HEK293T (cell line): ENCODE measurements at regions not wholly inside any gene's neighbourhood (a gene's known extent, or its start where the extent isn't known, plus 50 kb on each side); places are given as distances from the start of the nearest gene placed in this dataset.

ENCODE experiments used
- CTCF ChIA-PET: fragments of 350-600 bp; formaldehyde crosslinking; extraction: SDS; loops from one replicate; lab custom pipeline; 2021; ENCODE audit warnings: antibody characterized with exemption, inconsistent platforms; lab: Yijun Ruan, JAX
- POLR2A ChIA-PET: fragments of 350-600 bp; formaldehyde crosslinking; extraction: SDS; loops from one replicate; lab custom pipeline; 2020; ENCODE audit warnings: antibody characterized with exemption, inconsistent platforms; lab: Yijun Ruan, JAX
- DNase-seq: peaks from one replicate; pipeline ENCODE4 v3.0.0; 2012; ENCODE audit warnings: mixed read lengths; ENCODE audit errors: extremely low spot score
- ARNT ChIP-seq: fragments of 450-650 bp; IDR thresholded peaks from 2 replicates; pipeline ENCODE4 v1.6.1; 2017; ENCODE audit warnings: mild to moderate bottlenecking
- BHLHE40 ChIP-seq: fragments of 450-650 bp; IDR thresholded peaks from 2 replicates; pipeline ENCODE4 v1.6.1; 2016; ENCODE audit warnings: mild to moderate bottlenecking, moderate library complexity, borderline replicate concordance
- CTBP1 ChIP-seq: fragments of 450-650 bp; IDR thresholded peaks from 2 replicates; pipeline ENCODE4 v1.6.1; 2016; ENCODE audit warnings: borderline replicate concordance
- ELF4 ChIP-seq: fragments of 450-650 bp; IDR thresholded peaks from 2 replicates; pipeline ENCODE4 v1.6.1; 2017; ENCODE audit warnings: antibody characterized with exemption
- FOXA1 ChIP-seq: fragments of 450-650 bp; IDR thresholded peaks from 2 replicates; pipeline ENCODE4 v1.6.1; 2016; ENCODE audit warnings: mild to moderate bottlenecking
- FOXK2 ChIP-seq: fragments of 450-650 bp; IDR thresholded peaks from 2 replicates; pipeline ENCODE4 v1.6.1; 2016; ENCODE audit warnings: mild to moderate bottlenecking
- FOXM1 ChIP-seq: fragments of 450-650 bp; IDR thresholded peaks from 2 replicates; pipeline ENCODE4 v1.6.1; 2017; ENCODE audit warnings: mild to moderate bottlenecking, borderline replicate concordance
- HDGF ChIP-seq: fragments of 450-650 bp; IDR thresholded peaks from 2 replicates; pipeline ENCODE4 v1.6.1; 2017; ENCODE audit warnings: antibody characterized with exemption, borderline replicate concordance
- L3MBTL2 ChIP-seq: fragments of 450-650 bp; conservative IDR thresholded peaks from 2 replicates; pipeline ENCODE4 v1.6.1; 2016; ENCODE audit warnings: mild to moderate bottlenecking
- LEF1 ChIP-seq: fragments of 450-650 bp; IDR thresholded peaks from 2 replicates; pipeline ENCODE4 v1.6.1; 2017; ENCODE audit warnings: mild to moderate bottlenecking, borderline replicate concordance
- NFRKB ChIP-seq: fragments of 450-650 bp; IDR thresholded peaks from 2 replicates; pipeline ENCODE4 v1.6.1; 2016; ENCODE audit warnings: mild to moderate bottlenecking, moderate library complexity
- SP1 ChIP-seq: fragments of 450-650 bp; IDR thresholded peaks from 2 replicates; pipeline ENCODE4 v1.6.1; 2017
- SUZ12 ChIP-seq: fragments of 450-650 bp; IDR thresholded peaks from 2 replicates; pipeline ENCODE4 v1.6.1; 2016; ENCODE audit warnings: mild to moderate bottlenecking
- TARDBP ChIP-seq: fragments of 450-650 bp; IDR thresholded peaks from 2 replicates; pipeline ENCODE4 v1.6.1; 2016
- ZNF384 ChIP-seq: fragments of 450-650 bp; IDR thresholded peaks from 2 replicates; pipeline ENCODE4 v1.6.1; 2016
- TF ChIP-seq, protein P1 (sequence below): fragments of 450-650 bp; IDR thresholded peaks from 2 replicates; pipeline ENCODE4 v1.6.1; 2016

DNA sequence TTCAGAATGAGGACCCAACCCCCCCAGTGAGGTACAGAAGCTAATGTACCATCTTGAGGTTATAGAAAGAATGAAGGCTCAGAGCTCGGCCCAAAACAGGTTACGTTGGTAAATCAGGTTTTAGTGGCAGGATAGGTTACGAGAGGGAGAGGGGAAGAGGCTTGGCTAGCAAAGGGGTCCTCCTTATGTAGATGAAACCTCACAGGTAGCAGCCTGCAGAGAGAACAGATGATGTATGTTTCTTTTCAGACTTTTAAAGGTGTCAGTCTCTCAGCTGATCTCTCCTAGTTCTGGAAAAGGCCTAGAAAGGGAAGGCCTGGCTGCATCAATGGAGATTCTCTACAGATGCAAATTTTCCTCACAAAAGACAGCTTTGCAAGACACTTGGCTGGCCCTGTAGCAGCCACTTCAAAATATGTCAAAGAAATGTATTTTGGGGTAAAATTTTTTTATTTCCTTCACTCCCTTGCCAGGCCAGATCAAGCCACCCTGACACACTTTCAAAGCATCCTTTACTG, 71.7 kb upstream of the CPSF6 start:
- ChIA-PET POLR2A (no interaction called here), CTCF (interaction anchor here (1.3 kb wide), 1 partner anchor 12 kb away, joined by 5 read pairs; no protein-coding TSS in a partner anchor)
- no peak for DNase-seq
- TF ChIP-seq, protein P1, sequence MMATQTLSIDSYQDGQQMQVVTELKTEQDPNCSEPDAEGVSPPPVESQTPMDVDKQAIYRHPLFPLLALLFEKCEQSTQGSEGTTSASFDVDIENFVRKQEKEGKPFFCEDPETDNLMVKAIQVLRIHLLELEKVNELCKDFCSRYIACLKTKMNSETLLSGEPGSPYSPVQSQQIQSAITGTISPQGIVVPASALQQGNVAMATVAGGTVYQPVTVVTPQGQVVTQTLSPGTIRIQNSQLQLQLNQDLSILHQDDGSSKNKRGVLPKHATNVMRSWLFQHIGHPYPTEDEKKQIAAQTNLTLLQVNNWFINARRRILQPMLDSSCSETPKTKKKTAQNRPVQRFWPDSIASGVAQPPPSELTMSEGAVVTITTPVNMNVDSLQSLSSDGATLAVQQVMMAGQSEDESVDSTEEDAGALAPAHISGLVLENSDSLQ = no peak
- TF ChIP-seq CTBP1 (no peak), NFRKB (no peak), FOXA1 (no peak), FOXK2 (no peak), HDGF (no peak), LEF1 (no peak), TARDBP (no peak), BHLHE40 (no peak), SP1 (no peak), L3MBTL2 (no peak), ELF4 (no peak), ZNF384 (no peak), ARNT (no peak), SUZ12 (no peak)

DNA sequence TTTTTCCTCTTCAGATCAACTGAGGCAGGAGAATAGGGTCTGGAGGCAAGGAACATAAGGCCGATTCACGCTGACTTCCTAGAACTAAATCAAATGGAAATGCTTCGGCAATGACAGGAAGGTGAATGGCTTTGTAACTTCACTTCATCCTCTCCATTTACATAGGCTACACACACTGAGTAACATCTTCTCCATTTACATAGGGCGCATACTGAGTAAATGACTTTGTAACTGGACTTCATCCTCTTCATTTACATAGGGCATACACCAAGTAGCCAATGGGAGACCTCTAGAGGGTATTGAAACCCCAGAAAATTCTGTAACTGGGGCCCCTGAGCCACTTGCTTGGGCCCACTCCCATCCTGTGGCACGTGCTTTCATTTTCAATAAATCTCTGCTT, 71.0 kb upstream of the CPSF6 start:
- TF ChIP-seq, protein P1 = no peak
- TF ChIP-seq L3MBTL2 (no peak), SUZ12 (no peak), FOXK2 (no peak), TARDBP (no peak), CTBP1 (no peak), ARNT (no peak), ELF4 (no peak), FOXM1 (no peak), FOXA1 (no peak), BHLHE40 (no peak), LEF1 (no peak), HDGF (no peak), NFRKB (no peak), SP1 (no peak), ZNF384 (no peak)
- CTCF ChIA-PET = interaction anchor here (1.3 kb wide), 1 partner anchor 13 kb away, joined by 5 read pairs; no protein-coding TSS in a partner anchor
- POLR2A ChIA-PET = no interaction called here
- DNase-seq = no peak

DNA sequence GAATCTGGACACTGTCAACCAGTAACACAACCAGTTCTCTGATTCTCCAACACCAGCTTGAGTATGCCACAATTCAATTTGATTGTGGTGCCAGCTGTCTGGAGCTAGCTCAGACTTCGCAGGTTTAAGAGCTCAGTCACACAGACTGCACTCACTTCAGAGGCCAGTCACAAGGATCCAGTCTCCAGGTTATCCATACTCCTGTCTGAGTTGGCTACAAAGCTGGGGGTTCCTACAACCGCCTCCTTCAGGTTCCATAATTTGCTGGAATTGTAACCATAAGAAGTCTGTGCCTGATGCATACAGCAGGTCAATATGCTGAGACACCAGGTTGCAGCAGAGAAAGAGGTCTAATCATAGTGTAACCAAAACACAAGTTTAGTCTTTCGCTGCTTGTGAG, 70.5 kb upstream of the CPSF6 start:
- no peak for TF ChIP-seq NFRKB
- ChIA-PET CTCF (no interaction called here), POLR2A (no interaction called here)
- DNase-seq = no peak

DNA sequence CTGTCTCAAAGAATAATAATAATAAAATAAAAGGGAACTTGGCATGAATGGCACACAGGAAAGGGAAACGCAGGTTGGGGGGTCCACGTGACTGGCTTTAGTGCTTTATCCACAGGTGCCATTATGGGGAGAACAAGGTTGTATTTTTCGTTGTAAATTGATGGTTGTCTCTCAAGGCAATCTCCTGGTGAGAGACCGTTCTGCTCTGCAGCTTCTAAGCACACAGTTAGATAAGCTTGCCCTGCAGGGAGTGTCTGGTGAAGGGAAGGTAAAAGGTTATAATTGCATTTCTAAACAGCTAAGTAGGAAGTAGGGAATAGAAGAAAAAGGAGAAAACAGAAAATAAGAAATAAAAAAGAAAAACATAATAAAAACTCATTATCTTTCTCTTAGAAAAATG, 69.1 kb upstream of the CPSF6 start:
- ChIA-PET POLR2A (no interaction called here), CTCF (interaction anchor here (0.7 kb wide), 1 partner anchor 62 kb away, joined by 3 read pairs; no protein-coding TSS in a partner anchor)
- no peak for TF ChIP-seq LEF1
- TF ChIP-seq FOXM1 = no peak
- TF ChIP-seq HDGF = no peak
- TF ChIP-seq, protein P1 = no peak
- TF ChIP-seq BHLHE40 = no peak
- no peak for DNase-seq

DNA sequence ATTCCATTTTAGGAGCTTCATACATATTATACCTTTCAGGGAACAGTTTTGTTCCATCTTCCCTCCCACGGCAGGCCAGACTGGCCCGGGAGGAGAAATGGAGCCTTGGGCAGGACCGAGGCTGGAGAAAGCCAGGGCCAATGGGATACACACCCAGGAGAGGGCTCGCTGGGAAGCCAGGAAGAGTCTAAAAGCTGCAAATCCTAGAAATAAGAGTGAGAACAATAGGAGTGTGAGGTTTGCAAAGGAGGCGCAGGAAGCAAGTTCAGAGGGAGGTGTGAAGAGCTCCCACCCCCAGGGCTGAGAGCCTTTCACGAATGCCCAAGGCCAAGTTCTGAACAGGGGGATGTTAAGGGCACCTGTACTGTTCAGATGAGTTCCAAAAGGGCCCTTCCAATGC, 67.5 kb upstream of the CPSF6 start:
- CTCF ChIA-PET = no interaction called here
- no peak for DNase-seq
- POLR2A ChIA-PET = no interaction called here
- TF ChIP-seq CTBP1 = no peak
- TF ChIP-seq SUZ12 = no peak
- TF ChIP-seq FOXK2 = no peak
- TF ChIP-seq TARDBP = no peak
- TF ChIP-seq BHLHE40 = no peak
- TF ChIP-seq, protein P1 = no peak
- no peak for TF ChIP-seq FOXM1
- no peak for TF ChIP-seq L3MBTL2
- no peak for TF ChIP-seq HDGF
- no peak for TF ChIP-seq NFRKB

DNA sequence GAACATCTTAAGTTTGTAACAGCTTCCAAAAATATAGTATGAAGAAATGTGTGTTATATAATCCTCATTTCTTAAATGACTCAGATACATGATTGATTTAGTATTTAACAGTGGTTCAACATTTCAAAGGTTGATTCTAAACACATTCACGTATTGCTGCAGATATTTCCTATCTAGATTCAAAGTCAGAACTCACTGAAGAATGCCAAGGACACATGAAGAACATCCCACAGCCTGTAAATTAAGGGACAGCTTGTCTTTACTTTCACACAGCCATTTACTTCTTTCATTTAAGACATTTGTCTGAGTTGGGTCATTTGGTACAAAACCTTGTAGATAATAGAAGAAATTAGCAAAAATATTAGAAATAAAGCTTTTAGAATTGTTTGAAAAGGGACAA, 66.9 kb upstream of the CPSF6 start:
- CTCF ChIA-PET = no interaction called here
- TF ChIP-seq HDGF (no peak), ARNT (no peak), SP1 (no peak), LEF1 (no peak), FOXA1 (no peak), NFRKB (no peak), FOXM1 (no peak), TARDBP (no peak), SUZ12 (no peak), BHLHE40 (no peak), ZNF384 (no peak), CTBP1 (no peak)

More for the DNA sequence above, 66.9 kb upstream of the CPSF6 start:
- DNase-seq = no peak
- POLR2A ChIA-PET = no interaction called here
